H1 (cell line): ENCODE measurements at regions not wholly inside any gene's neighbourhood (a gene's known extent, or its start where the extent isn't known, plus 50 kb on each side); places are given as distances from the start of the nearest gene placed in this dataset.
A peak's percentile ranks its signal among the peaks of the same experiment; 100 is the strongest.

Experiments
- CTCF ChIA-PET: fragments of 300-600 bp; sonication (Branson Sonifier 250); formaldehyde crosslinking; loops from one replicate; lab custom pipeline; 2021; ENCODE audit not compliant: partially characterized antibody; lab: Charles Lee
- POLR2A ChIA-PET: fragments of 300-600 bp; sonication (Branson Sonifier 250); formaldehyde crosslinking; loops from one replicate; lab custom pipeline; 2021; ENCODE audit warnings: inconsistent platforms; ENCODE audit not compliant: partially characterized antibody; lab: Charles Lee
- DNase-seq, 2 experiments: peaks; one replicate each; pipeline versions ENCODE4 v3.0.0 to v3.0.0-alpha.2; 2010 to 2022; ENCODE audit warnings: low spot score in 2 of 2, low read depth in 1 of 2, mixed read lengths in 1 of 2
- FAIRE-seq: peaks from 2 replicates; lab custom pipeline; 2011; peaks lifted over from hg19 to GRCh38; lab: Jason Lieb, UNC
- H2AFZ ChIP-seq: 2 replicates; pipeline ENCODE4 v1.8.1; 2012; ENCODE audit warnings: low read length, inconsistent platforms
- H2AK5ac ChIP-seq: 2 replicates; pipeline ENCODE4 v1.6.1; 2013; ENCODE audit warnings: low read depth, low read length
- H2BK120ac ChIP-seq: replicated peaks from 2 replicates; pipeline ENCODE3; 2013; ENCODE audit warnings: low read depth, low read length, inconsistent platforms
- H2BK12ac ChIP-seq: 2 replicates; pipeline ENCODE4 v1.6.1; 2013; ENCODE audit warnings: low read depth, low read length
- H2BK15ac ChIP-seq: 2 replicates; pipeline ENCODE4 v1.6.1; 2013; ENCODE audit warnings: low read length
- H2BK20ac ChIP-seq: 2 replicates; pipeline ENCODE4 v1.6.1; 2013; ENCODE audit warnings: low read length
- H2BK5ac ChIP-seq: 2 replicates; pipeline ENCODE4 v1.6.1; 2013; ENCODE audit warnings: low read depth, low read length
- H3K14ac ChIP-seq: 2 replicates; pipeline ENCODE4 v1.6.1; 2013; ENCODE audit warnings: inconsistent platforms; ENCODE audit not compliant: insufficient read length
- H3K18ac ChIP-seq: 2 replicates; pipeline ENCODE4 v1.6.1; 2013; ENCODE audit warnings: low read length; ENCODE audit errors: extremely low read depth
- H3K23ac ChIP-seq: 2 replicates; pipeline ENCODE4 v1.6.1; 2013; ENCODE audit warnings: inconsistent platforms; ENCODE audit not compliant: insufficient read length
- H3K23me2 ChIP-seq: 2 replicates; pipeline ENCODE4 v1.6.1; 2013; ENCODE audit warnings: low read depth, low read length
- H3K27ac ChIP-seq: 2 replicates; pipeline ENCODE4 v1.6.1; 2011; ENCODE audit warnings: low read depth, low read length, inconsistent platforms
- H3K27me3 ChIP-seq, 4 experiments: replicated peaks in 1 of 4; 1 replicate in 1 of 4; 2 replicates in 3 of 4; pipeline versions ENCODE4 v1.6.1 to v1.8.1; 2011 to 2013; ENCODE audit warnings: low read length in 3 of 4, mild to moderate bottlenecking in 3 of 4, inconsistent platforms in 2 of 4, mixed read lengths in 2 of 4, moderate library complexity in 1 of 4; ENCODE audit not compliant: control insufficient read depth in 3 of 4, insufficient read depth in 3 of 4; ENCODE audit errors: extremely low read depth in 1 of 4
- H3K36me3 ChIP-seq, 4 experiments: 2 replicates each; pipeline versions ENCODE4 v1.6.1 to v1.8.1; 2011 to 2013; ENCODE audit warnings: mild to moderate bottlenecking in 4 of 4, low read length in 3 of 4, moderate library complexity in 2 of 4, control low read depth in 1 of 4, inconsistent platforms in 1 of 4; ENCODE audit not compliant: insufficient read depth in 4 of 4, control insufficient read depth in 2 of 4
- H3K4ac ChIP-seq: replicated peaks from 2 replicates; pipeline ENCODE3; 2013; ENCODE audit warnings: low read length, low read depth, mixed read lengths, inconsistent platforms; ENCODE audit not compliant: insufficient read length
- H3K4me1 ChIP-seq, 4 experiments: replicated peaks in 1 of 4; 1 replicate in 1 of 4; 2 replicates in 3 of 4; pipeline versions ENCODE4 v1.6.1 to v1.8.1; 2011 to 2013; ENCODE audit warnings: low read length in 3 of 4, inconsistent platforms in 2 of 4, mixed read lengths in 1 of 4; ENCODE audit not compliant: insufficient read depth in 4 of 4, control insufficient read depth in 3 of 4
- H3K4me2 ChIP-seq, 2 experiments: 2 replicates each; pipeline versions ENCODE4 v1.6.1 to v1.8.1; 2011 to 2013; ENCODE audit warnings: low read depth in 2 of 2, low read length in 2 of 2, control low read depth in 1 of 2, inconsistent platforms in 1 of 2, mild to moderate bottlenecking in 1 of 2; ENCODE audit not compliant: insufficient read depth in 1 of 2
- H3K4me3 ChIP-seq, 4 experiments: fragments of 200-600, 300-600 bp in 1 of 4; sonication (generic), shearing (Covaris generic), sonication (Bioruptor Twin) in 1 of 4; 2 replicates each; pipeline versions ENCODE4 v1.5.1 to v1.8.1; 2011 to 2016; ENCODE audit warnings: low read length in 4 of 4, low read depth in 3 of 4, control low read depth in 2 of 4, inconsistent platforms in 2 of 4, mild to moderate bottlenecking in 2 of 4, mixed read lengths in 1 of 4, moderate library complexity in 1 of 4; ENCODE audit not compliant: insufficient read depth in 2 of 4; ENCODE audit errors: extremely low read depth in 1 of 4
- H3K56ac ChIP-seq: replicated peaks from 2 replicates; pipeline ENCODE3; 2013; ENCODE audit warnings: low read depth, mild to moderate bottlenecking, mixed read lengths, low read length, inconsistent platforms; ENCODE audit not compliant: insufficient read length
- H3K79me1 ChIP-seq: 2 replicates; pipeline ENCODE4 v1.6.1; 2013; ENCODE audit warnings: low read depth, low read length, control low read depth
- H3K79me2 ChIP-seq, 2 experiments: 2 replicates each; pipeline versions ENCODE4 v1.6.1 to v1.8.1; 2012 to 2013; ENCODE audit warnings: low read length in 2 of 2, mild to moderate bottlenecking in 2 of 2, inconsistent platforms in 1 of 2; ENCODE audit not compliant: insufficient read depth in 2 of 2, control insufficient read depth in 1 of 2
- H3K9ac ChIP-seq, 4 experiments: replicated peaks in 1 of 4; 1 replicate in 1 of 4; 2 replicates in 3 of 4; pipeline versions ENCODE4 v1.6.1 to v1.8.1; 2011 to 2013; ENCODE audit warnings: low read depth in 3 of 4, low read length in 3 of 4, control low read depth in 2 of 4, mild to moderate bottlenecking in 2 of 4, moderate library complexity in 2 of 4, inconsistent platforms in 1 of 4; ENCODE audit errors: extremely low read depth in 1 of 4
- H3K9me3 ChIP-seq, 2 experiments: 2 replicates each; pipeline versions ENCODE4 v1.6.1 to v1.8.1; 2012 to 2013; ENCODE audit warnings: mild to moderate bottlenecking in 2 of 2, moderate library complexity in 2 of 2, control low read depth in 1 of 2, inconsistent platforms in 1 of 2, low read depth in 1 of 2, low read length in 1 of 2, mixed read lengths in 1 of 2; ENCODE audit not compliant: insufficient read depth in 2 of 2
- H4K20me1 ChIP-seq, 2 experiments: replicated peaks in 1 of 2; 2 replicates each; pipeline versions ENCODE3 to v1.8.1; 2011 to 2013; ENCODE audit warnings: inconsistent platforms in 2 of 2, low read length in 2 of 2, mild to moderate bottlenecking in 1 of 2; ENCODE audit not compliant: insufficient read depth in 2 of 2, control insufficient read depth in 1 of 2
- H4K5ac ChIP-seq: 2 replicates; pipeline ENCODE4 v1.6.1; 2013; ENCODE audit warnings: low read length, low read depth, mixed read lengths, inconsistent platforms; ENCODE audit not compliant: insufficient read length
- H4K8ac ChIP-seq: 2 replicates; pipeline ENCODE4 v1.8.0; 2013; ENCODE audit warnings: mild to moderate bottlenecking, moderate library complexity, low read length, inconsistent platforms; ENCODE audit not compliant: insufficient read depth; ENCODE audit errors: extremely low read depth
- H4K91ac ChIP-seq: replicated peaks from 2 replicates; pipeline ENCODE3; 2013; ENCODE audit warnings: low read length, mixed read lengths, inconsistent platforms; ENCODE audit not compliant: insufficient read length
- BACH1 ChIP-seq: IDR thresholded peaks from 2 replicates; pipeline ENCODE4 v1.6.1; 2012; ENCODE audit warnings: low read length, improper control_type of control experiment
- CHD1 ChIP-seq: IDR thresholded peaks from 2 replicates; pipeline ENCODE4 v1.6.1; 2012; ENCODE audit warnings: low read depth, low read length, improper control_type of control experiment
- SAP30 ChIP-seq: fragments of 300-600 bp; sonication (generic); IDR thresholded peaks from 2 replicates; pipeline ENCODE4 v1.7.1; 2012; ENCODE audit warnings: low read length, moderate library complexity, mild to moderate bottlenecking, inconsistent platforms; ENCODE audit not compliant: insufficient read depth, insufficient replicate concordance
- ZNF274 ChIP-seq: IDR thresholded peaks from 2 replicates; pipeline ENCODE4 v1.7.0; 2012; ENCODE audit warnings: low read length, borderline replicate concordance; ENCODE audit errors: extremely low read depth
- WGBS, 2 experiments: shearing (Covaris generic) in 1 of 2; methylation state at CpG; one replicate each; pipeline versions ENCODE4 v1.1.6 to v1.1.7; 2013 to 2015; ENCODE audit warnings: low lambda C conversion rate in 2 of 2, mixed read lengths in 2 of 2, inconsistent platforms in 1 of 2, low coverage in 1 of 2, missing lambda C conversion rate in 1 of 2; ENCODE audit not compliant: insufficient replicate concordance in 2 of 2, insufficient coverage in 1 of 2, insufficient read length in 1 of 2; ENCODE audit errors: extremely low coverage in 1 of 2, missing lambda C conversion rate in 1 of 2; 5-methylcytosine and 5-hydroxymethylcytosine counted together

DNA sequence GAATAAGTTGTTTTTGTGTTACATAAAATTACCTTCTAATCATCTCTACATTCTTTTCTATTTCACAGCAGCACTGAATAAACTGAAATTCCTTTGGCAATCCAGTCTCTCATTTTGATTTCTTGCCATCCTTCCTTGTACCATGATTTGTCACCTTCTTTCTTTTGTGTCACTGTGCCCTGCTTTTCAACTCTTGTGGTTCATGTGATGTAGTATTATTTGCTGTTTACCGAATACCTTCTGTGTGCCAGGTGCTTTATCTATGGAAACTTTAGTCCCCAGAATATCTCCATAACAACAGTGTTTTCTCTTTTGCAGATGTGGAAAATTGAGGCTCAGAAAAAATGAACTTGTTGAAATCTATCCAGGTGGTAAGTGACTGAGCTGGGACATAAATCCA lies 220.3 kb downstream of the STK31 start:
- no peak overlapping the region for H4K8ac ChIP-seq
- no peak for DNase-seq
- H3K18ac ChIP-seq, result no peak overlapping the region
- no peaks in the 10 kb centered on the region for H3K79me1 ChIP-seq
- 100% methylated on average over 1 of the region's 1 CpG; no CpG with 5 or more reads in 1 of the 2 experiments for WGBS, 2 experiments
- H3K79me2 ChIP-seq, result no peaks in the 10 kb centered on the region
- no peak overlapping the region for H2AFZ ChIP-seq
- H3K4me3 ChIP-seq, result no peak overlapping the region
- ChIA-PET POLR2A (no interaction called here), CTCF (interaction anchor here (0.8 to 1.1 kb wide), 2 partner anchors 261 to 794 kb away, joined by 3 read pairs; no protein-coding TSS in a partner anchor)
- H3K4me1 ChIP-seq, result peaks cover 0 to 5% (median 0%) of the 10 kb centered on the region in 4 experiments; a peak in 2 of 7 replicates
- no peak overlapping the region for H3K4me2 ChIP-seq
- H2BK5ac ChIP-seq, result no peak overlapping the region
- H4K5ac ChIP-seq, result no peak overlapping the region
- no peak overlapping the region for H4K91ac ChIP-seq
- no peaks in the 10 kb centered on the region; a peak in 1 of 7 replicates for H3K27me3 ChIP-seq
- H3K9ac ChIP-seq, result 0 out of 7 replicates have a peak overlapping the region, but pooled peaks of 1 of the 4 experiments have one; percentile 5
- H2BK12ac ChIP-seq, result no peak overlapping the region
- FAIRE-seq, result no peak
- H2AK5ac ChIP-seq, result no peak overlapping the region
- no peak overlapping the region for H3K14ac ChIP-seq
- H3K23ac ChIP-seq, result no peak overlapping the region
- no peaks in the 10 kb centered on the region for H3K36me3 ChIP-seq
- H3K23me2 ChIP-seq, result no peaks in the 10 kb centered on the region
- no peak overlapping the region for H3K4ac ChIP-seq
- no peak overlapping the region for H3K56ac ChIP-seq
- no peak for TF ChIP-seq CHD1
- no peak for TF ChIP-seq BACH1
- no peak for TF ChIP-seq SAP30
- TF ChIP-seq ZNF274, result no peak
- H2BK120ac ChIP-seq, result no peak overlapping the region
- no peaks in the 10 kb centered on the region for H3K9me3 ChIP-seq
- H2BK20ac ChIP-seq, result no peak overlapping the region
- no peaks in the 10 kb centered on the region for H4K20me1 ChIP-seq
- no peak overlapping the region for H3K27ac ChIP-seq
- no peak overlapping the region for H2BK15ac ChIP-seq
